Progenitor cell of endocrine pancreas (in vitro differentiated cells): ENCODE measurements at regions not wholly inside any gene's neighbourhood (a gene's known extent, or its start where the extent isn't known, plus 50 kb on each side); places are given as distances from the start of the nearest gene placed in this dataset.
"Not testable (repeated sequence)": the region's sequence is repeated elsewhere in the genome, so short reads cannot be mapped to it uniquely, and the experiment has no call there.

ENCODE experiments used
- DNase-seq: peaks from one replicate; pipeline ENCODE4 v3.0.0; 2021; ENCODE audit warnings: low spot score; ENCODE audit not compliant: unreplicated experiment
- H3K27ac Mint-ChIP-seq: 2 replicates; pipeline ENCODE4 v1.8.0; 2021; ENCODE audit warnings: mild to moderate bottlenecking, moderate library complexity, mixed read lengths
- H3K27me3 Mint-ChIP-seq: 2 replicates; pipeline ENCODE4 v1.8.0; 2021; ENCODE audit warnings: mixed read lengths
- H3K36me3 Mint-ChIP-seq: 2 replicates; pipeline ENCODE4 v1.8.0; 2022; ENCODE audit warnings: mixed read lengths; ENCODE audit not compliant: insufficient read depth
- H3K4me1 Mint-ChIP-seq: 2 replicates; pipeline ENCODE4 v1.8.0; 2021; ENCODE audit warnings: low read depth, mixed read lengths
- H3K4me3 Mint-ChIP-seq: 2 replicates; pipeline ENCODE4 v1.8.0; 2021; ENCODE audit warnings: low read depth, mild to moderate bottlenecking, moderate library complexity, mixed read lengths
- H3K9me3 Mint-ChIP-seq: 2 replicates; pipeline ENCODE4 v1.8.0; 2021; ENCODE audit warnings: low read depth, mixed read lengths
- TF ChIP-seq, protein P1 (sequence below): fragments of 200-600 bp; sonication (generic); IDR thresholded peaks from one replicate; pipeline ENCODE4 v1.5.0; 2021; ENCODE audit warnings: antibody characterized with exemption, mild to moderate bottlenecking; ENCODE audit not compliant: unreplicated experiment

DNA sequence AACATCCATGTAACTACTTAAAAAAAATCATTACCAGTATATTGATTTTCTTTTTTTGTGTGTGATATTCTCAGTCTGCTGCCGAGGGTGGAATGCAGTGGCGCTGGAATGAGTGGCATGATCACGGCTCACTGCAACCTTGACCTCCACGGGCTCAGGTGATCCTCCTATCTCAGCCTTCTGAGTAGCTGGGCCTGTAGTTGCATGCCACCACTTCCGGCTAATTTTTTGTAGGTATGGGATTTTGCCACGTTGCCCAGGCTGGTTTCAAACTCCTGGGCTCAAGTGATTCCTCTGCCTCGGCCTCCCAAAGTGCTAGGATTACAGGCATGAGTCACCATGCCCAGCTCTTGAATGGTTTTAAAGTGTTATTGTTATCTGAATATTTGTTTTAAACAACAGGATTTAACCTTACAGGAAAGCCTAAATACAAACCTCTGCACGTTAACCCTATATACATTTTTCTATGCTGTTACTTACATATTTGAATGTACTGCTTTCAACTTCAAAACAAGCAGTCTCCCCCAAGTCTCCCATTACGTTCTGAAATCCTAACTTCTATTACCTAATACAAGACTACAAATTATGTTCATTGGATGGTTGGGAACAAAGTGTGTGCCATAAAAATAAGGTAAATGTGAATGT lies 61.7 kb downstream of the KPNA2 start:
- no peak for DNase-seq
- TF ChIP-seq, protein P1, sequence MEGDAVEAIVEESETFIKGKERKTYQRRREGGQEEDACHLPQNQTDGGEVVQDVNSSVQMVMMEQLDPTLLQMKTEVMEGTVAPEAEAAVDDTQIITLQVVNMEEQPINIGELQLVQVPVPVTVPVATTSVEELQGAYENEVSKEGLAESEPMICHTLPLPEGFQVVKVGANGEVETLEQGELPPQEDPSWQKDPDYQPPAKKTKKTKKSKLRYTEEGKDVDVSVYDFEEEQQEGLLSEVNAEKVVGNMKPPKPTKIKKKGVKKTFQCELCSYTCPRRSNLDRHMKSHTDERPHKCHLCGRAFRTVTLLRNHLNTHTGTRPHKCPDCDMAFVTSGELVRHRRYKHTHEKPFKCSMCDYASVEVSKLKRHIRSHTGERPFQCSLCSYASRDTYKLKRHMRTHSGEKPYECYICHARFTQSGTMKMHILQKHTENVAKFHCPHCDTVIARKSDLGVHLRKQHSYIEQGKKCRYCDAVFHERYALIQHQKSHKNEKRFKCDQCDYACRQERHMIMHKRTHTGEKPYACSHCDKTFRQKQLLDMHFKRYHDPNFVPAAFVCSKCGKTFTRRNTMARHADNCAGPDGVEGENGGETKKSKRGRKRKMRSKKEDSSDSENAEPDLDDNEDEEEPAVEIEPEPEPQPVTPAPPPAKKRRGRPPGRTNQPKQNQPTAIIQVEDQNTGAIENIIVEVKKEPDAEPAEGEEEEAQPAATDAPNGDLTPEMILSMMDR: no peak
- H3K4me3 Mint-ChIP-seq: no peak overlapping the region
- H3K27ac Mint-ChIP-seq: no peak overlapping the region
- H3K36me3 Mint-ChIP-seq: peaks cover 3% of the 10 kb centered on the region
- no peaks in the 10 kb centered on the region for H3K27me3 Mint-ChIP-seq
- peaks cover 3% of the 10 kb centered on the region for H3K4me1 Mint-ChIP-seq
- peaks cover 6% of the 10 kb centered on the region for H3K9me3 Mint-ChIP-seq

DNA sequence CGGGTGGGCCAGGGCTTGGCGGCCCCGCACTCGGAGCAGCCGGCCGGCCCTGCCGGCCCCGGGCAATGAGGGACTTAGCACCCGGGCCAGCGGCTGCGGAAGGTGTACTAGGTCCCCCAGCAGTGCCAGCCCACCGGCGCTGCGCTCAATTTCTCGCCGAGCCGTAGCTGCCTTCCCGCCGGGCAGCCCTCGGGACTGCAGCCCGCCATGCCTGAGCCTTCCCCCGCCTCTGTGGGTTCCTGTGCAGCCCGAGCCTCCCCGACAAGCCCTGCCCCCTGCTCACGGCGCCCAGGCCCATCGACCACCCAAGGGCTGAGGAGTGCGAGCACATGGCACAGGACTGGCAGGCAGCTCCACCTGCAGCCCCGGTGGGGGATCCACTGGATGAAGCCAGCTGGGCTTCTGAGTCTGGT lies 63.8 kb downstream of the KPNA2 start:
- not testable (repeated sequence) for H3K27me3 Mint-ChIP-seq

DNA sequence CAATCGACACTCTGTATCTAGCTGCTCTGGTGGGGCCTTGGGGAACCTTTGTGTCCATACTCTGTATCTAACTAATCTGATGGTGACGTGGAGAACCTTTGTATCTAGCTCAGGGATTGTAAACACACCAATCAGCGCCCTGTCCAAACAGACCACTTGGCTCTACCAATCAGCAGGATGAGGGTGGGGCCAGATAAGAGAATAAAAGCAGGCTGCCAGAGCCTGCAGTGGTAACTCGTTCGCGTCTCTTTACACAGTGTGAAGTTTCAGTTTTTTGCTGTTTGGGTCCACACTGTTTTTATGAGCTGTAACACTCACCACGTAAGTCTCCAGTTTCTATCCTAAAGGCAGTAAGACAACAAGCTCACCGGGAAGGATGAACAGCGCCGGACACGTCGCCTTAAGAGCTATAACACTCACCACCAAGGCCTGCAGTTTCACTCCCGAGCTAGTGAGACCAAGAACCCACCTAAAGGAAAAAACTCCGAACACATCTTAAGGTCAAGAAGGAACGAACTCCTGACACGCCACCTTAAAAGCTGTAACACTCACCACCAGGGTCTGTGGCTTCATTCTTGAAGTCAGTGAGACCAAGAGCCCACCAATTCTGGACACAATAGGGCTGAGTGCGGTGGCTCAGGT lies 64.6 kb downstream of the KPNA2 start:
- Mint-ChIP-seq H3K9me3 (peaks cover 6% of the 10 kb centered on the region), H3K27ac (peak overlapping the region; percentile 41), H3K36me3 (peaks cover 3% of the 10 kb centered on the region), H3K4me1 (peaks cover 17% of the 10 kb centered on the region), H3K4me3 (peak overlapping the region; percentile 30), H3K27me3 (no peaks in the 10 kb centered on the region)
- no peak for DNase-seq
- TF ChIP-seq, protein P1: no peak

More for the DNA sequence above, 63.8 kb downstream of the KPNA2 start:
- not testable (repeated sequence) for H3K4me3 Mint-ChIP-seq, H3K36me3 Mint-ChIP-seq, DNase-seq, H3K9me3 Mint-ChIP-seq, H3K27ac Mint-ChIP-seq
- H3K4me1 Mint-ChIP-seq: peaks cover 16% of the 10 kb centered on the region

DNA sequence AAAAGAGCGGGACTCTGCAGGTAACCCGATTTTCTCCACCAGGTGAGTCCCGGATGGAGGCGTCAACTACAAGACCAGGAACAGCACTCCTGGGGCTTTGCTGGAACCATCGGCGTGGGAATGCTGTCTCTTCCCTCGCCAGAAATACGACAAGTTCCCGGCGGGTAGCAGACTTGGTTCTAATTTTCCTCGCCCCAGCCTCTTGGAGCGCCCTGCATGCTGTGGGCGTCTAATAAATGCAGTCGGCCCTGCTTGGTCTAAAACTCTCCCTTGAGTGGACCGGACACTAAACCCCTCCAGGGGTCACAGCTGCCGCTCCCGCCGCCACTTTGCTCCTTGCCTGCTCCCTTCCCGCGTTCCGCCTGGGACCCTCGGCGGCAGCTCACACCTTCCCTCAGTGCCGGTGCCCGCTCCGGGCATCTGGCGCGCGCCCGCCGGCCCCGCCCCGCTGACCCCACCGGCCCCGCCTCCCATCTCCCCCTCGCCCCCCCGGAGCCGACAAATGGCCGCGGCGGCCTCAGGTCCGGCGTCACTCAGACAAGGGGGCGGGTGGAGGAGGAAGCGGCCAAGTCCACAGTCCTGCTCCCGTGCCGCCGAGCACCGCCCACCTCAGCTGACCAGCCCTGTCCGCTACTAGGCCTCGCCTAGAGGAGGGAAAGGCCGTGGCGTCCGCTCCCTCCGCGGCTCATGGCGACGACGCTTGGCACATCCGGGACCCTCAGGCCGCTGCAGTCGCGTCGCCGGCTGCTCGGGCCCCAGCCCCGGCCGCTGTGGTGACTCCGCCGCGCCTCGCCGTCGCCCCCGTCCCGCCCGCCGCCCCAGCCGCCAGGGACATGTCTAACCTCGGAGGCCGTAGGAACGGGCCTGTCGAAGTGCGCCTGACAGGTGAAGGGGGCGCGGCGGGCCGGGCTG lies 65.8 kb downstream of the KPNA2 start:
- Mint-ChIP-seq H3K36me3 (peaks cover 5% of the 10 kb centered on the region), H3K27ac (peak overlapping the region; percentile 98), H3K4me3 (peak overlapping the region; percentile 94), H3K27me3 (no peaks in the 10 kb centered on the region), H3K4me1 (peaks cover 16% of the 10 kb centered on the region), H3K9me3 (peaks cover 6% of the 10 kb centered on the region)
- DNase-seq: peak; percentile 84
- TF ChIP-seq, protein P1: no peak

DNA sequence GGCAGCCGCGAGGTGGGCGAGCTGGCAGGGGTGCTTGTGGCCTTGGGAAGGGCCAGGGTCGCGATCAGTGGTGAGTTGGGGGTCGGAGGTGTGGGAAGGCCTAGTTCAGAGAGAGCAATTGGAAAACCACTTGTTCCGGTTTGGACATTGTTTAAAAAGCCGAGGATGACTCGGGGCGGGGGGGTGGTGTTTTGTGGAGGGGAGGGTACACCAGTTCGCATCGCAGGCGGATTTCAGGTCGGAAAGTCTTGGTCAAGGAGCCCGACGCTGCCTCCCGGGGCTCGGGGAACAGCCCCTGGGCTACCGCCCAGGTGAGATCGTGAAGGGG lies 66.4 kb downstream of the KPNA2 start:
- Mint-ChIP-seq H3K4me3 (peak overlapping the region; percentile 94), H3K27ac (peak overlapping the region; percentile 98)

More for the DNA sequence above, 66.4 kb downstream of the KPNA2 start:
- TF ChIP-seq, protein P1: no peak
- Mint-ChIP-seq H3K36me3 (peaks cover 9% of the 10 kb centered on the region), H3K27me3 (no peaks in the 10 kb centered on the region), H3K9me3 (peaks cover 6% of the 10 kb centered on the region), H3K4me1 (peaks cover 16% of the 10 kb centered on the region)
- no peak for DNase-seq
